DMS 273 treated with DMSO at 0.1 percent for 48 hours (cell line): ENCODE measurements at regions not wholly inside any gene's neighbourhood (a gene's known extent, or its start where the extent isn't known, plus 50 kb on each side); places are given as distances from the start of the nearest gene placed in this dataset.
"Not testable (repeated sequence)": the region's sequence is repeated elsewhere in the genome, so short reads cannot be mapped to it uniquely, and the experiment has no call there.

Source experiments
- DNase-seq: peaks from one replicate; lab custom pipeline; 2025; lab: John Stamatoyannopoulos, UW

- DNase-seq, result no peak
Observed at GRCh38 chrX:115402299-115402698, 112.8 kb downstream of the LUZP4 start.

DNA sequence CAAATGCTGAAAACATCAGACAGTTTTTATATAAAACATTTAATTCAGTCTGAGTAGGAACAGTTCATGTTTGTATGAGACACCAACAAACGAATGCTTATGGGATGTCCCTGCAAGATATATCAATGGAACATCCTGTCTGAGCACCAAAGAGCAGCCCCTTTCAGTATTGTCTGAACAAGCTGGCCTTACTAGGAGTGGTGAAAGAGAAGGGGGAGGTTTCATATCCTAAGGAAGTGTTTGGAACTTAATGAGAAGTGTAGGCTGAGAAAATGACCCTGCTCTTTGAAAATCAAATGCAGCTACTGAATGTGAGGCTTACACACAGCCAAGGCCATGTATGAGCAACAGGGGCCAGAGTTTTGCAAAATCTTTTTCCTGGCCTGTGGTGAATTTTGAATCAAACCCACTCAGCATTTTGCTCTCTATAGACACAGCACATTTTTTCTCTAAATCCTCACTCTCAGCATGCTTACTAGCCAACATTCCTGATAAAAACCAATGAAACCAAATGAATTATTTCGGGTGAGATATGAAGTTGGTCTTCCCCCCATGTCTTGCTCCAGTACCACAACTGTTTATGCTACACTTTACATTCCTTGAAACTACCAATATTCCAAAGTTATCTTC is 119.4 kb downstream of the LUZP4 start:
- no peak for DNase-seq

GRCh38 chrX:115409551-115409950 is 120.0 kb downstream of the LUZP4 start:
- no peak for DNase-seq

GRCh38 chrX:115410731-115411428 is 121.4 kb downstream of the LUZP4 start:
- DNase-seq, result no peak

- no peak for DNase-seq
Observed at GRCh38 chrX:115413246-115413878, 123.8 kb downstream of the LUZP4 start.

DNA sequence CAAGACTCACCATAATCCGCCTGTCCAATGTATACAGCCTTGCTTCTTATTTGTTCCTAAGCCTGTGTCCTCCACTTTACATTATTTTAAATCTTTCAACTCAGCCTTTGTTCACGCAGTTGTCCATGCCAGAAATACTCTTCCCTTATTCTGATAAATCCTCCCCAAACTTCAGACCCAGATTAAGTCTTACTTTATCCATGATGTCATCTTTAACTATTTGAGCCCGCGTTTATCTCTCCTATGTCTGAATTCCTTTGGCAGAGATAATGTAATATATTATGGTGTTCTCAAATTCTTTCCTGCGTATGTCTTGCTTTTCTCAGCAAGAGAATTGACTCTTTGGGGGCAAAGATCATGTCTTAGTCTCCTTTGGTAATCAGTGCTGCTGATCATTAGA is 129.6 kb downstream of the LUZP4 start:
- no peak for DNase-seq

DNA sequence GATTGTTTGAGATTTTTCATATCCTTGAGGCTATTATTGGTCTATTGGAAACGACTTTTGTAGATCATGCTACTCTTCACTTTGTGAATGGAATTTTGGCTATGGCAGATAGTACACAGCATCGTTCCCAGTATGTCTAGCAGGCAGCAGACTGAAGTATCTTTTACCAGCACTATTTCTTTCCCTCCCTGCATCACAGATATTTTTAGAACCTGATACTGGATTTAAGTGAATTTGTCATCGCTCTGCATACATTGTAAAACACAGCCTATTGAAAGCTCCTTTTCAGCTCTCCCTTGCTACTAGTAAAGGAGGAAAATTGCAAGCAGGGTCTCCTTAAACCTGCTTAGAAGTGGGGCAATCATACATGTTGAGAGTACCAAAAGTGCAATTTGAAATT is 133.6 kb downstream of the LUZP4 start:
- no peak for DNase-seq

DNA sequence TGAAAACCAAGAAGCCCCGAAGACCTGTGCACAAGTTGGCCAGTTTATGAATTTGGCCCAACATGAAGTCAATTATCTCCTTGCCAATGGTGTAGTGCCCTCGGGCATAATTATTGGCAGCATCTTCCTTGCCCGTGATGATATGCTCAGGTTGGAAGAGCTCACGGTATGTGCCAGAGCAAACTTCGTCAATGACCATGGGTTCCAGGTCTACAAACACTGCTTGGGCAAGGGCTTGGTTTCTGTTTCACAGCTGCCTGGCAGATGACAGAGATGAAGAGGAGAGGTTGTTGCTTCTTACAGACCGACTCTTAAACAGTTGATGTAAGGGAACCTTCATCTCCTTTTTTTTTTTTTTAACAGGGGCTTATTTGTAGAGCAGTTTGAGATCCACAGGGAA is 135.6 kb upstream of the PLS3 start:
- DNase-seq, result no peak

DNA sequence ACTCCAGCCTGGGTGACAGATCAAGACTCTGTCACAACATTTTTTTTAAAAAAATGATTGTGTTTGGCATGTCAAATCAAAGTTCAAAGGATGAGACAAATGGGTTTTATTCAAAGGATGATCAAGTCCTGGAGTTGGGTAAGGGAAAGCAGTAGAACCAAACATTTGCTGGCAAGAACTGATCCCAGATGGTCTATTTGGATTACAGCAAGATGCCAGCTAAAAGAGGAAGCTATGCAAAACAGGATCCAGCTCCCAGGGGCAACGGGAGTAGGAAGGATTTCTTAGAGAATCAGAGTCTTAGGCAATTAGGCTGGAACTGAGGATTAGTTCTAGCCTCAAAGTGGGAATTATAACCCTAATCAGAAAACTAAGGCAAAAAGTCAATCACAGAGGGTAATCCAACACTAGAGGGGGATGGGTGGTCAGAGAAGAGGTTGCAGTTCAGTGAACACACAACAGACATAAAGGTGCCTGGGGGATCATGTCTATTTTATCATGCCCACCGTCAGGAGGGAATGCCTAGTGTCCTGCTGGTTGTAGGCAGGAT is 133.0 kb upstream of the PLS3 start:
- DNase-seq, result no peak

DNA sequence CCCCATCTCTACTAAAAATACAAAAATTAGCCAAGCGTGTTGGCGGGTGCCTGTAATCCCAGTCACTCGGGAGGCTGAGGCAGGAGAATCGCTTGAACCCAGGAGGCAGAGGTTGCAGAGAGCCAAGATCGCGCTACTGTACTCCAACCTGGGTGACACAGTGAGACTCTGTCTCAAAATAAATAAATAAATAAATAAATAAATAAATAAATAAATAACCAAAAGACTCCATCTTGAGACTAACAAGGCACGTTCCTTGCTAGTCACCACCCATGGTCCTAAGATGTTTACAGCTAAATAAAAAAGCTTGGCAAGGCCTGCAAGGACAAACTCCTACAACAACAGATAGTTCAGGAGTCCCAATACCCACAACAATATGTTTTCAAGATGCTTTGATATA is 126.1 kb upstream of the PLS3 start:
- DNase-seq, result not testable (repeated sequence)

DNA sequence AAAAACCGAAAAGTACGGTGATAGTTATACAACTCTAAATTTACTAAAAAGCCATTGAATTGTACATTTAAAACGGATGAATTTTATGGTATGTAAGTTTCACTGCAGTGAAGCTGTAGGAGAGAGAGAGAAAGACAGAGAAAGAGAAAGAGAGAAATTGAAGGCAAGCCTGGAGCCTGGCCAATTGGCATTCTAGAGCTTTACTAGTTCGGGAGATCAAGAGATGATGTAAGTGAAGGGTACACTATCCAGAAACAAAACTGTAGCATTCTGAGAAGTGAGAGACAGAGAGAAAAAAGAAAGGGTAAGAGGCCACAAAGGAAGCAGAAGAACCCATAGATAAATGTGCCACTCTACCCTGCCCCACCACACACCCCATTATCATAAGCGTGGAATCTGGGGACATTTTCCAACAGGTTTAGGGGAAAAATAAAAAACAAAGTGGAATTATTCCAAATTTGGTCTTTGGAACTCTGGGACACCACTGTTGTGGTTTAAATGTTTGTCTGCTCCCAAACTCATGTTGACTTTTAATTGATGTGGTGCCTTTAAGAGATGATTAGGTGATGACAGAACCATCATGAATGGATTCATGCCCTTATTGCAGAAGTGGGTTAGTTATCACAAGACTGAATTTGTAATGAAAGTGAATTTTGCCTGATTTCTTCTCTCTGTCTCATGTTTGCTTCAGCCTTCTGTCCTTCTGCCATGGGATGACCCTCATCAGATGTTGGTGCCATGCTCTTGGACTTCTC is 123.0 kb upstream of the PLS3 start:
- DNase-seq, result no peak

DNA sequence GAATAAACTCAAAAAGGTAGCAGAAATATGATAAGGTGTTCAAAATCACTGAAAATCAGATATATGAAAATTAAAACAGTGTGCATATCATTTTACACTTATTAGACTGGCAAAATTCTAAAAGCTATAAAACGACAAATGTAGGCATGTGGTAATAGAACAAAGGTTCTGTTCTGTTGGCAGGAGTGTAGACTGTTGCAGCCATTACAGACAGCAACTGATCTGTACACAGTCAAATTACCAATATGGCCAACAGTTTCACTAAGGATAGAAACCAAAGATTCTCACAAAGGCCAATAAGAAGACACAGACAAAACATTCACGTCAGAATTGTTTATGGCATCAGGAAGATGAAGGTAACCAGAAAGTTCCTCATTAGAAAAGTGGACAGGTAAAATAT is 112.8 kb upstream of the PLS3 start:
- DNase-seq, result no peak

GRCh38 chrX:115449742-115450141 is 111.2 kb upstream of the PLS3 start:
- no peak for DNase-seq

DNA sequence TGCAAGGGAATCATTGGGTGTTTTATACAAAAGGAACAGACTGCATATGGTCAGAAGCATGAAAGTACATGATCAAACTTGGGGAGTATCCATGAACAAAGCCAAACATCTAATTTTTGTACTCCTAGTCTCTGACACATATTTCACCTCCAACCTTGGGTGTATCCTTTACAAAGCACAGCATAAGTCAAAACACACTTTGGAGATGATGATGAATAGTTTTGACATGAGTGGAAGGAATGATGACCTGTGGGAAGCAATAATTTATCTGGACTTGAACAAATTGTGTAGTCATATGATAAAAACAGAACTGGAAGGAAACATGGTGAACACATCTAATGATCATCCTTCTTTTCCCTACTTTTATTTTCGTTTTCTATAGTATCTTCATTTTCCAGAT is 108.7 kb upstream of the PLS3 start:
- DNase-seq, result no peak

- no peak for DNase-seq
Observed at GRCh38 chrX:115459883-115460880, 100.8 kb upstream of the PLS3 start.

DNA sequence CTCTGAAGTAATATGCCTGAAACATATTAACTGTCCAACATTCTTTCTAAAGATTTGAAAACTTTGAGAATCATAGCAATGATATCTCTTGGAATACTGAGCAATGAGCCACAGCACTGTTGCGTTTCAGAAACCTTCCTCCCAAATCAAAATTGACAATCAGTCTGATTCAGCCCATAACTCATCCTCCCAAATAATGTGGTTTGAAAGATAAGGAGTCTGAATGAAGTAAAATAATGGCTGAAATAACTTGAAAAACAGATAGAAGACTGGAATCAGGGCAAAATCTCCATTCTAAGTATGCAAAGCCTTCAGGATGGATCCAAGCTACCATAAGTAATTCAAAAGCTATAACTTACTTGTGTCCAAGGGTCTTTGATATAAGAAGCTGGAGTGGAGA is 98.6 kb upstream of the PLS3 start:
- DNase-seq, result no peak

GRCh38 chrX:115467961-115468360 is 93.0 kb upstream of the PLS3 start:
- DNase-seq, result no peak

- DNase-seq, result no peak
Observed at GRCh38 chrX:115472131-115472530, 88.8 kb upstream of the PLS3 start.

DNA sequence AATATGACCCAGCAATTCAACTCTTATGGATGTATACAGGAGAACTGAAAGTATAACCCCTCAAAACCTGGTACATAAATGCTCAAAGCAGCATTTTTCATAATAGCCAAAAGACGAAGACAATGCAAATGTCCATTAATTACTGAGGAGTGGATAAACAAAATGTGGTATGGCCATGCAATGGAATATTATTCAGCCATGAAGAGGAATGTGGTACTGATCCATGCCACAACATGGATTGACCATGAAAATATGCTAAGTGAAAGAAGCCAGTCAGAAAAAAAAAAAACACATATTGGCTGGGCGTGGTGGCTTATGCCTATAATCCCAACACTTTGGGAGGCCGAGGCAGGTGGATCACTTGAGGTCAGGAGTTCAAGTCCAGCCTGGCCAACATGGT is 74.5 kb upstream of the PLS3 start:
- no peak for DNase-seq

DNA sequence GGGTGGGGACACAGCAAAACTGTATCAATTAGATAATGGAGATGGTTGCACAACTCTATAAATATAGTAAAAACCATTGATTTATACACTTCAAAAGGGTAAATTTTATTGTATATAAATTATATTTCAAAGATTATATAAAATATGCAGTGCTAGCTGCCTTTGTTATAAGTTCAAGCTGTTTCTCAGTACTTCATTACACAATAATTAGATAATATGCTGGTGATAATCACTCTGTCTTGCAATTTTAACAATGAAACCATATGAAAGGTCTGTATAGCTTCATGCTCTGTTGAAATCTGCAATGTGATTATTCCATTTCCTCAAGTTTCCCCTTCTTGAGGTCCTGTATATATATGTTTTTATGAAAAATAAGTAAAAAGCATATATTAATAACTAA is 73.4 kb upstream of the PLS3 start:
- DNase-seq, result no peak

GRCh38 chrX:115490814-115491213 is 70.2 kb upstream of the PLS3 start:
- no peak for DNase-seq
